BJ (cell line): ENCODE measurements at regions not wholly inside any gene's neighbourhood (a gene's known extent, or its start where the extent isn't known, plus 50 kb on each side); places are given as distances from the start of the nearest gene placed in this dataset.

Source experiments
- CTCF ChIA-PET: fragments of 350-600 bp; formaldehyde crosslinking; extraction: SDS; loops from one replicate; lab custom pipeline; 2021; ENCODE audit warnings: antibody characterized with exemption, inconsistent platforms; lab: Yijun Ruan, JAX
- POLR2A ChIA-PET: fragments of 300-600 bp; sonication (Branson Sonifier 250); formaldehyde crosslinking; extraction: SDS; loops from one replicate; lab custom pipeline; 2021; ENCODE audit warnings: antibody characterized with exemption; lab: Charles Lee
- DNase-seq: peaks from one replicate; pipeline ENCODE4 v3.0.0-alpha.2; 2011; ENCODE audit warnings: low read depth
- H3K27me3 ChIP-seq: 2 replicates; pipeline ENCODE4 v1.6.0; 2011; ENCODE audit warnings: low read length; ENCODE audit not compliant: control insufficient read depth, insufficient read depth
- H3K36me3 ChIP-seq: 2 replicates; pipeline ENCODE4 v1.5.1; 2011; ENCODE audit warnings: low read length; ENCODE audit not compliant: control insufficient read depth, insufficient read depth
- H3K4me3 ChIP-seq: 2 replicates; pipeline ENCODE4 v1.5.1; 2011; ENCODE audit warnings: low read depth, mild to moderate bottlenecking, control low read depth, low read length
- TF ChIP-seq, protein P1 (sequence below): IDR thresholded peaks from 2 replicates; pipeline ENCODE4 v1.5.1; 2011; ENCODE audit warnings: low read depth, mild to moderate bottlenecking, control low read depth, inconsistent platforms, low read length, moderate library complexity; ENCODE audit not compliant: insufficient read depth

DNA sequence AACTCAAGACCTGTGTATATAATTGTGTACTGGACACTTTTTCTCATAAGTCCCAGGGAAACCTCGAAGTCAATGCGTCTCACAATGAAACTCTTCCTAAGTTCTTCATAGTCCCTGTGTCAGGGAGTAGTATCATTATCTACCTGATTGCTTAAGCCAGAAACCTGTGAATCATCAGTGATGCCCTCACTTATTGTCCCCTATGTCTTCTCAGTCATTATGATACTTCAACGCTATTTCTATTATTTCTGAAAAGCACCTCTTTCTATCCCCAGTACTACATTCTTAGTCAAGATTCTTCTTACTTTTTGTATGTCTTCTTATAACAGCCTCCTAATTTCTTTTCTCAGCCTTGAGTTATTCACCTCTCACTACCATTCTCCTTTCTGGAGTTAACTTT is 94.3 kb downstream of the OTUD1 start:
- Histone ChIP-seq H3K4me3 (no peak overlapping the region), H3K27me3 (no peaks in the 10 kb centered on the region), H3K36me3 (no peaks in the 10 kb centered on the region)
- CTCF ChIA-PET: interaction anchor here (1.1 kb wide), 1 partner anchor 218 kb away, joined by 5 read pairs; no protein-coding TSS in a partner anchor
- DNase-seq: no peak
- TF ChIP-seq, protein P1, sequence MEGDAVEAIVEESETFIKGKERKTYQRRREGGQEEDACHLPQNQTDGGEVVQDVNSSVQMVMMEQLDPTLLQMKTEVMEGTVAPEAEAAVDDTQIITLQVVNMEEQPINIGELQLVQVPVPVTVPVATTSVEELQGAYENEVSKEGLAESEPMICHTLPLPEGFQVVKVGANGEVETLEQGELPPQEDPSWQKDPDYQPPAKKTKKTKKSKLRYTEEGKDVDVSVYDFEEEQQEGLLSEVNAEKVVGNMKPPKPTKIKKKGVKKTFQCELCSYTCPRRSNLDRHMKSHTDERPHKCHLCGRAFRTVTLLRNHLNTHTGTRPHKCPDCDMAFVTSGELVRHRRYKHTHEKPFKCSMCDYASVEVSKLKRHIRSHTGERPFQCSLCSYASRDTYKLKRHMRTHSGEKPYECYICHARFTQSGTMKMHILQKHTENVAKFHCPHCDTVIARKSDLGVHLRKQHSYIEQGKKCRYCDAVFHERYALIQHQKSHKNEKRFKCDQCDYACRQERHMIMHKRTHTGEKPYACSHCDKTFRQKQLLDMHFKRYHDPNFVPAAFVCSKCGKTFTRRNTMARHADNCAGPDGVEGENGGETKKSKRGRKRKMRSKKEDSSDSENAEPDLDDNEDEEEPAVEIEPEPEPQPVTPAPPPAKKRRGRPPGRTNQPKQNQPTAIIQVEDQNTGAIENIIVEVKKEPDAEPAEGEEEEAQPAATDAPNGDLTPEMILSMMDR: no peak
- POLR2A ChIA-PET: no interaction called here

DNA sequence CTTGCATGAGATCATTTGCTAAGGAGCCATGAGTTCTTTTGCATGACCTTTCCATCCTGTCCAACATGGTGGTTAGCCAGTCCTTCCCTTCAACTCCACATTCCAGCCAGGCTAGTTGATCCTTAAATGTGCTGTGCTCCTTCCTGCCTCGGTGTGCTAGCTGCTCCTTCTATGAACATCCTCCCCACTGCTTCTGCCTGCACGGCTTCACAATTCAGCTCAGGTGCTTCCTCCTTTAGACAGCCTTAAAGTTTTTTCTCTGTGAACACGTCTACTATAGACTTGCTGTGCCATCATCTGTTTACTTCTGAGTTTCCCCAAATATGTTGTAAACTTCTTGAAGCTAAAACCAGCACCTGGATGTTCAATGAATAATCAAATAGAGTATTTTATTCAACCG is 95.5 kb downstream of the OTUD1 start:
- Histone ChIP-seq H3K36me3 (no peaks in the 10 kb centered on the region), H3K4me3 (no peak overlapping the region), H3K27me3 (no peaks in the 10 kb centered on the region)
- ChIA-PET POLR2A (no interaction called here), CTCF (interaction anchor here (1.1 kb wide), 1 partner anchor 220 kb away, joined by 5 read pairs; no protein-coding TSS in a partner anchor)
- TF ChIP-seq, protein P1: no peak
- no peak for DNase-seq

GRCh38 chr10:23534761-23535160 is 95.9 kb downstream of the OTUD1 start:
- Histone ChIP-seq H3K36me3 (no peaks in the 10 kb centered on the region), H3K4me3 (no peak overlapping the region), H3K27me3 (no peaks in the 10 kb centered on the region)
- ChIA-PET POLR2A (no interaction called here), CTCF (no interaction called here)
- TF ChIP-seq, protein P1: no peak
- DNase-seq: no peak

DNA sequence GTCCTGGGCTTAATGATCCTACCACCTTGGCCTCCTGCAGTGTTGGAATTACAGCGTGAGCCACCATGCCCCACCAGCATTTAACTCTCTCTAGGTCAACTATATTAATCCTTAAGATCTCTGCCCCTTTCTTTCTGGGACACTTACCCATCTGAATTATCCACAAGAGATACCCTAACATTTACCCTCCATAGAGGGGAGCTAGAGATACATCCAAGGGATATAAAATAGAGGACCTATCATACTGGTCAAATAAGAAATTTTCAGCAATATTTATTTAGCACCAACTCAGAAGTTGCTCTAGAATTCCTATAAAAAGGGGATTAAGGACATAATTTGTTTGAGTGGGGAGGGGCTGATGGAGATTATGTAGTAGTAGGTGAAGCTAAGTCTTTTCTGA is 96.5 kb downstream of the OTUD1 start:
- Histone ChIP-seq H3K36me3 (no peaks in the 10 kb centered on the region), H3K4me3 (no peak overlapping the region), H3K27me3 (no peaks in the 10 kb centered on the region)
- TF ChIP-seq, protein P1: no peak
- CTCF ChIA-PET: interaction anchor here (1.7 kb wide), 1 partner anchor 221 kb away, joined by 4 read pairs; no protein-coding TSS in a partner anchor
- DNase-seq: no peak
- POLR2A ChIA-PET: no interaction called here

DNA sequence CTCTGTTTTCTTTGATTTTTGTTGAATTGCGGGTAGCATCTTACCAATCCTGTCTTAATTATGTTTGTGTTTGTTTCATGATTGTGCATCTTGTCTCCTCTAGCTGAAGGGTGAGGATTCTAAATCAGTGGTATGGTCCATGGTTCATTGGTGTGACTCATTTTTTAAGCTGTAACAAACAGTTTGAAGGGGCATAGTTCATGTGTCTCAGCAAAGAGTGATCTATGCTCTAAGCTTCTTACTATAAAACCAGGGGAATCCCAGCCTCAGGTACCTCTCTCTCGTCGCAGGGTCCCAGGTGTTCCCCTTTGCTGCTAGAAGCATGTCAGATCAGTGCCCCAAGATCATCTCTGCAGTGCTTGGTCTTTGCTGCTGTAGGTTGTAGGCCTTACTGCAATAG is 100.1 kb downstream of the OTUD1 start:
- POLR2A ChIA-PET: no interaction called here
- Histone ChIP-seq H3K36me3 (no peaks in the 10 kb centered on the region), H3K27me3 (no peaks in the 10 kb centered on the region), H3K4me3 (no peak overlapping the region)
- no peak for DNase-seq
- TF ChIP-seq, protein P1: no peak
- CTCF ChIA-PET: no interaction called here
